Prostate gland (tissue), 2 donors: ENCODE measurements at regions not wholly inside any gene's neighbourhood (a gene's known extent, or its start where the extent isn't known, plus 50 kb on each side); places are given as distances from the start of the nearest gene placed in this dataset.

ENCODE experiments used
- POLR2A ChIP-seq: fragments of 450-650 bp; IDR thresholded peaks from one replicate; pipeline ENCODE4 v1.6.1; 2016; ENCODE audit warnings: antibody characterized with exemption, mild to moderate bottlenecking
- TF ChIP-seq, protein P1 (sequence below), 4 experiments: fragments of 200-600 bp in 2 of 4; fragments of 450-650 bp in 2 of 4; sonication (generic) in 2 of 4; IDR thresholded peaks; 1 replicate in 3 of 4; 2 replicates in 1 of 4; pipeline ENCODE4 v1.5.1; 2016 to 2019; ENCODE audit warnings: antibody characterized with exemption in 4 of 4, mild to moderate bottlenecking in 2 of 4, moderate library complexity in 2 of 4

DNA sequence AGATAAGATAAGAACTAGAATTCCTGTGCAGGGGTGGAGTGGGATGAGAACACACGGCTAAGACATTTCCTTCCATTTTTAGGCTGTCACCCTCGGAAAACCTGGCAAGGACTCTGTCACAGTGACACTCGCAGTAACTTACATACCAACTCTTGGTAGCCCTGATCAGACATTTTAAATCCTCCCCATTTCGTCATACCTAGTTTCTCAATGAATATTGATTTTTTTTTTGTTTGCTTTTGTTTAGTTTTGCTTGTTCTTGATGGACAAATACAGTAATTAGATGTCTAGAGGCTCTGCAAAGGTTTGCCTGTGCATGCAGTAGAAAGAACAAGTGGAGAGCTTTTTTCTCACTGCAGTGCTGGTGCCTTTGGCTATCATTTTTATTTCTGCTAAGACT, 213.0 kb upstream of the FAM83B start:
- TF ChIP-seq, protein P1, sequence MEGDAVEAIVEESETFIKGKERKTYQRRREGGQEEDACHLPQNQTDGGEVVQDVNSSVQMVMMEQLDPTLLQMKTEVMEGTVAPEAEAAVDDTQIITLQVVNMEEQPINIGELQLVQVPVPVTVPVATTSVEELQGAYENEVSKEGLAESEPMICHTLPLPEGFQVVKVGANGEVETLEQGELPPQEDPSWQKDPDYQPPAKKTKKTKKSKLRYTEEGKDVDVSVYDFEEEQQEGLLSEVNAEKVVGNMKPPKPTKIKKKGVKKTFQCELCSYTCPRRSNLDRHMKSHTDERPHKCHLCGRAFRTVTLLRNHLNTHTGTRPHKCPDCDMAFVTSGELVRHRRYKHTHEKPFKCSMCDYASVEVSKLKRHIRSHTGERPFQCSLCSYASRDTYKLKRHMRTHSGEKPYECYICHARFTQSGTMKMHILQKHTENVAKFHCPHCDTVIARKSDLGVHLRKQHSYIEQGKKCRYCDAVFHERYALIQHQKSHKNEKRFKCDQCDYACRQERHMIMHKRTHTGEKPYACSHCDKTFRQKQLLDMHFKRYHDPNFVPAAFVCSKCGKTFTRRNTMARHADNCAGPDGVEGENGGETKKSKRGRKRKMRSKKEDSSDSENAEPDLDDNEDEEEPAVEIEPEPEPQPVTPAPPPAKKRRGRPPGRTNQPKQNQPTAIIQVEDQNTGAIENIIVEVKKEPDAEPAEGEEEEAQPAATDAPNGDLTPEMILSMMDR (IDR thresholded peaks at IDR 0.05): no peak
- TF ChIP-seq POLR2A: no peak
